ENCODE measurements at regions not wholly inside any gene's neighbourhood (a gene's known extent, or its start where the extent isn't known, plus 50 kb on each side); places are given as distances from the start of the nearest gene placed in this dataset.
"Not testable (repeated sequence)": the region's sequence is repeated elsewhere in the genome, so short reads cannot be mapped to it uniquely, and the experiment has no call there.

GRCh38 chr2:138272524-138273195 is 228.9 kb upstream of the SPOPL start:
- intact Hi-C loops (cut with DNase I) = no loop called here
- 78% methylated on average over 4 of the region's 4 CpGs for WGBS
- TF ChIP-seq POLR2A (IDR thresholded peaks at IDR 0.05) = no peak
- no peak for TF ChIP-seq POLR2AphosphoS5 (IDR thresholded peaks at IDR 0.05)
- TF ChIP-seq CTCF (IDR thresholded peaks at IDR 0.05) = no peak
- H3K4me3 ChIP-seq = no peak overlapping the region
- no peaks in the 10 kb centered on the region for H3K4me1 ChIP-seq (replicated peaks)
- H3K9me3 ChIP-seq = no peaks in the 10 kb centered on the region
- no peaks in the 10 kb centered on the region for H3K36me3 ChIP-seq
- DNase-seq (ENCODE audit: low spot score) = no peak
- H3K27me3 ChIP-seq (replicated peaks; ENCODE audit: insufficient read depth) = no peaks in the 10 kb centered on the region
- H3K27ac ChIP-seq = no peak overlapping the region

- WGBS = 92% methylated on average over 12 of the region's 12 CpGs
- H3K36me3 ChIP-seq; H3K4me3 ChIP-seq; H3K4me1 ChIP-seq (replicated peaks); H3K27ac ChIP-seq; DNase-seq (ENCODE audit: low spot score); intact Hi-C loops (cut with DNase I); H3K27me3 ChIP-seq (replicated peaks; ENCODE audit: insufficient read depth); H3K9me3 ChIP-seq: not testable (repeated sequence)
These were observed 228.3 kb upstream of the SPOPL start for GRCh38 chr2:138273280-138273679.

GRCh38 chr2:138274421-138275291 is 226.9 kb upstream of the SPOPL start:
- no peaks in the 10 kb centered on the region for H3K27me3 ChIP-seq (replicated peaks; ENCODE audit: insufficient read depth)
- no peak for DNase-seq (ENCODE audit: low spot score)
- no peaks in the 10 kb centered on the region for H3K9me3 ChIP-seq
- WGBS = 93% methylated on average over 3 of the region's 3 CpGs
- H3K36me3 ChIP-seq = no peaks in the 10 kb centered on the region
- H3K27ac ChIP-seq = no peak overlapping the region
- intact Hi-C loops (cut with DNase I) = no loop called here
- no peak overlapping the region for H3K4me3 ChIP-seq
- no peaks in the 10 kb centered on the region for H3K4me1 ChIP-seq (replicated peaks)
- TF ChIP-seq CTCF (IDR thresholded peaks at IDR 0.05) (no peak), POLR2A (IDR thresholded peaks at IDR 0.05) (no peak), POLR2AphosphoS5 (IDR thresholded peaks at IDR 0.05) (no peak)

- no peak overlapping the region for H3K27ac ChIP-seq
- no peaks in the 10 kb centered on the region for H3K4me1 ChIP-seq (replicated peaks)
- H3K9me3 ChIP-seq = no peaks in the 10 kb centered on the region
- no peaks in the 10 kb centered on the region for H3K27me3 ChIP-seq (replicated peaks; ENCODE audit: insufficient read depth)
- no peak for TF ChIP-seq POLR2A (IDR thresholded peaks at IDR 0.05)
- H3K4me3 ChIP-seq = no peak overlapping the region
- DNase-seq (ENCODE audit: low spot score) = no peak
- H3K36me3 ChIP-seq = no peaks in the 10 kb centered on the region
- intact Hi-C loops (cut with DNase I) = no loop called here
- WGBS = 55% methylated on average over 2 of the region's 2 CpGs
These were observed 226.3 kb upstream of the SPOPL start for GRCh38 chr2:138275292-138275690.

- H3K4me3 ChIP-seq = no peak overlapping the region
- intact Hi-C loops (cut with DNase I) = no loop called here
- TF ChIP-seq POLR2A (IDR thresholded peaks at IDR 0.05) = no peak
- H3K27ac ChIP-seq = no peak overlapping the region
- no peaks in the 10 kb centered on the region for H3K27me3 ChIP-seq (replicated peaks; ENCODE audit: insufficient read depth)
- no peaks in the 10 kb centered on the region for H3K9me3 ChIP-seq
- DNase-seq (ENCODE audit: low spot score) = no peak
- WGBS = 39% methylated on average over 4 of the region's 4 CpGs
- no peaks in the 10 kb centered on the region for H3K36me3 ChIP-seq
- no peaks in the 10 kb centered on the region for H3K4me1 ChIP-seq (replicated peaks)
These were observed 225.7 kb upstream of the SPOPL start for GRCh38 chr2:138275881-138276280.

- no peaks in the 10 kb centered on the region for H3K36me3 ChIP-seq
- no peak overlapping the region for H3K27ac ChIP-seq
- DNase-seq (ENCODE audit: low spot score) = no peak
- H3K9me3 ChIP-seq = no peaks in the 10 kb centered on the region
- 35% methylated on average over 1 of the region's 1 CpG for WGBS
- intact Hi-C loops (cut with DNase I) = no loop called here
- H3K27me3 ChIP-seq (replicated peaks; ENCODE audit: insufficient read depth) = no peaks in the 10 kb centered on the region
- TF ChIP-seq POLR2AphosphoS5 (IDR thresholded peaks at IDR 0.05) (no peak), POLR2A (IDR thresholded peaks at IDR 0.05) (no peak), CTCF (IDR thresholded peaks at IDR 0.05) (no peak)
- no peak overlapping the region for H3K4me3 ChIP-seq
- H3K4me1 ChIP-seq (replicated peaks) = no peaks in the 10 kb centered on the region
These were observed 225.2 kb upstream of the SPOPL start for GRCh38 chr2:138276339-138276738.
